GM04504 (cell line): ENCODE measurements at regions not wholly inside any gene's neighbourhood (a gene's known extent, or its start where the extent isn't known, plus 50 kb on each side); places are given as distances from the start of the nearest gene placed in this dataset.

ENCODE experiments used
- DNase-seq: peaks from one replicate; pipeline ENCODE4 v3.0.0-alpha.2; 2012; ENCODE audit warnings: low read depth

DNA sequence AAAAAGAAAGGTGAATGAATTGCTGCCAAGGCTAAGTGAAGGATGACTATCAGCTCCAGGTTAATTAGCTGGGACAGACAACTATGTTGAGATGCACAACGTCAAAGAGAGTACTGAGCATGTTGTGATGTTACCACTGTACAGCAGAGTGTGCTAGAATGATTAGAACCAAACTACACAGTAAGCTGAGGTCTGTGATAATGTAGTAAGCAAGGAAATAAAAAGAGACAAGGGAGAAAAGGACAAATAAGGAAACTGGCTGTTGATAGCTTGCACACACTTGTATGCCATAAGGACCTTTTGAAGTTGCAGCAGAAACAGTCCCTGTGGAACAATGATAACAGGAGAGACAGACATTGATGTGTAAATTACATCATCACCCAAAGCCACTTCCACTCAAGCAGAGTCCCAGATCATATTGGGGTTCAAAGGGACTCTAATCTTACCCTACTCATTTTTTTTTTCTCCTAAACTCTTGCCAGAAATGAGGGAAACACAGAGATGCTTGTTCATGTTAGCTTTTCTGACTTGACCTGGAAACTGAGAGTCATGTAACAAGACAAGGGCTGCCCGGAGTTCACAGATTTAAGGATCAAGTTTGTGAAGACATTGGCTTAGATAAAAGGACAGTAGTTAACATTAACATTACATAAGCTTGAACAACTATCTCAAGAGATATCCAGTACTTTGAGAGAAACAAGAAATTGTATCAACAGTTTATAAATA lies 189.9 kb downstream of the CENPW start:
- DNase-seq: no peak

- DNase-seq: no peak
These were observed 190.9 kb downstream of the CENPW start for GRCh38 chr6:126530775-126531174.

DNA sequence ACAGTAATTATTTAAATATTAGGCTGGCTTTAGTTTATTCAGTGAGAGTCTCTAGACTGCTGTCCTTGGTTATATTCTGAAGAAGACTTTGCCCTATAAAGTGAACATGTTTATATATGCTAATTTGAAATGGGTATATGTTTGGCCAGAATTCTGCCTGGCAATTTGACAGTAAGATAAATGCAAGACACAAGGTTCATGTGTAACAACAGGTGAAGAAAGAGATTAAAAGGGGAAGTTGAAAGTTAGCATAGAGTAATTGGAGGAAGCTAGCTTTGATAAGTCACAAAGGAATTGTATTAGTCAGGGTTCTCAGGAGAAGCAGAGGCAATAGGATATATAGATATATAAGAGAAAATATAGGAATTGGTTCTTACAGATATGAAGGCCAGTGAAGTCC lies 191.4 kb downstream of the CENPW start:
- DNase-seq: no peak

DNA sequence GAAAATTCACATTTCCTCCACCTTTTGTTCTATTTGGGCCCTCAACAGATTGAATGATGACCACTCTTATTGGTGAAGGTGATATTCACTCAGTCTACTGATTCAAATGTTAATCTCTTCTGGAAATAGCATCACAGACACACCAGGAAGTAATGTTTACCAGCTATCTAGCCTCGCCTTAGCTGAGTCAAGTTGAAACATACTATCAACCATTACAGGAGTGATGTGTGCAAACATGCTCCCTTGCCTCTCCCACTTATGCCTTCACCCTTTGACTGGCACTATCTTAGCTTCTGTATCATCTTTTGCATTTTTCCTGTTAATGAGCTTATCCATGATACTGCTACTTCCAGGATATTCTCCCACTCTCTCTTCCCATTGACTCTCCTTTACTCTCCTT lies 191.9 kb downstream of the CENPW start:
- DNase-seq: no peak

GRCh38 chr6:126534401-126534800 lies 194.5 kb downstream of the CENPW start:
- DNase-seq: no peak

GRCh38 chr6:126535138-126535537 lies 195.2 kb downstream of the CENPW start:
- DNase-seq: no peak

DNA sequence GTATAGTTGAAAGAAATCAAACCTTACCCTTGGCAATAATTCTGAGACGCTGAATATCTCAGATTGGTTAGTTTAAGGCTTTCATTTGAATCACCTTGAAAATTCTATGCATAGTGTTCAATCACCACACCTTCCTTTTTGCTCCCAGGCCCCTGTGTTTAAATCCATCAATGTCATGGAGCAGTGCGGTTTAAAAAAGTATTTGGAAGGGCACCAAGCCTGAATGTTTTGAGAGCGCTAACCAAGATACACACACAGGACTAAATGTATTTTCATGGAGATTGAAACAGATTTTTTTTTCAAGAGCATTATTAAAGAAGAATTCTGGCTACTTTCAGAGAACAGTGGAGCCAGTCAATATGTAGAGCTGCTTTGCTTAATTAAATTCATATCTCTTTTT lies 195.7 kb downstream of the CENPW start:
- DNase-seq: no peak

GRCh38 chr6:126537061-126537816 lies 197.3 kb downstream of the CENPW start:
- DNase-seq: no peak

DNA sequence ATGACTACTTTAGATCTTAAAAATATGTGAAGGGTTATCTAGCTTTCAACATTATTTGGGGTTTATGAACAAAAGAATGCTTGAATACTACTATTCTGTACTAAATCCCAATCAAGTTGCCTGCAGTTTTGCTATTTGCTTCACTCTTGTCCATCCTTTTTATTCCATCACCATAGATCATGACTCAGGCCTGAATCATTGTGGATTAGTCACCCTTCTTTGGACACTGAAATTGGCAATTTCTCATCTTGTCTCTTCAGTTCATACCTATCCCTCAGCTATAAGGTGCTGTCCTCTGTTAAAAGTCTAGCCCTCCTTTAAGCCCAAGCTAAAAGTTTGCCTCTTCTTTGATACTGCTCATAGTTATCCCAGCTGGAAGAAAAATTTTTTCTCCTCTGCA lies 199.1 kb downstream of the CENPW start:
- peak; percentile 37 for DNase-seq

DNA sequence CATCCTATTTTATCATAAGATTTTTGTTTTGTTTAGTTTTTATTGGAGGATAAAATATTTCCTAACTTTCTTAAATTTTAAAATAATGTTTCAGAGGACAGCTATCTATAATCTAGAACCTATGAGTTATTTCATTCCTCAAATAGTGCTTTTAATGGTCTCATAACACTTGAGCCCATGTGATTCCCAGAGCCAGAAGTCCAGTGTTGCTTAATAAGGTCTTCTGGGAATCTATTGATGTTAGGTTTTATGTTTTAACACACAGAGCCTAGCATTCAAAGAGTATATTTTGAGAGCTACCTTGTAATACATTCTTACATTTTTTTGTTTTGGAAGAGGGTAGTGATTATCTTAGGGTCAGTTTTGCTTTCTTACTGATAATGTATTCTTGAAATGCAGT lies 200.2 kb downstream of the CENPW start:
- DNase-seq: no peak

- DNase-seq: no peak
These were observed 202.0 kb downstream of the CENPW start for GRCh38 chr6:126541806-126542491.

DNA sequence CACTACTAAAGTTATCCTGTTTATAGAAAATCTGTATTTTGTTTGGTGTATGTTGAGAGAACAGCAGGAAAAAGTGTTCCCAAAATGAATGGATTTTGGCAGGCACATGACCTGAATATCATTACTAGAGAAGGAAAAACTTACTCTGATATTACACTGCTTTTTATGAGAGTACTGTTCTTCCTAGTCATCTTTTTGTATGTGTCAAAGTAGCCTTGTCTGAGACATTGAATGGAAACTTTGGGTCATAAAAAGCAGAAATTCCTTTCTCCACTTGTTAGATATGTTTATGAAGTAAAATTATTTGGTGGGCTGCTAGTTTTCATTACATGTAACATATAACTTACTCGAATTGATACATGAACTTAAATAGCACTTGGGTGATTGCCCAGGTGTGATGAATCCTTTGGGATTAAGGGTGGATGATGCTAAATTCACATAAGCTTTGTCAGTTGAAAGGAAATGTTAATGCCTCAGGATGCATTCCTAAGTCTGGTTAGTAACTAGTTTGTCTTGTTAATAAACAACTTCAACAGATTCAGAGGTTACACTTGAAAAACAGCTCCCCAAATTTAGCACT lies 206.7 kb downstream of the CENPW start:
- DNase-seq: peak; percentile 7

DNA sequence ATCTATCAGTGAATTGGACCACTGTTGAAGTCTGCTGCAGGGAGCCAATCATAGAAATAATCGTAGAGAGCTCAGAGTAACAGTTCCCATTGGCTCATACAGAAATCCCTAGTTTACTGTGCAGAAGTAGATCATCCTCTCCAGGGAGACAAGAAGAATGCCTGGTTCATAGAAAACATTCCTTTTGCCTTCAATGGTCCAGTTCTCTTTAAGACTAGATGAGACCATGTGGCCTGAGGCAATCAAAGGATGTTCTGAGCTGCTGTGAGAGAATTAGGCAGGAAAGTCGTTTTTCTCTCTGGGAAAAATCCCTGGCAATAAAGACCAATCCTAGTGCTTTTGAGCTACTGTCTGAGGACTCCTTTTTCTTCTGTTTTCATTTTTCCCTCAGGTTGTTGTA lies 208.4 kb downstream of the CENPW start:
- peak; percentile 3 for DNase-seq

DNA sequence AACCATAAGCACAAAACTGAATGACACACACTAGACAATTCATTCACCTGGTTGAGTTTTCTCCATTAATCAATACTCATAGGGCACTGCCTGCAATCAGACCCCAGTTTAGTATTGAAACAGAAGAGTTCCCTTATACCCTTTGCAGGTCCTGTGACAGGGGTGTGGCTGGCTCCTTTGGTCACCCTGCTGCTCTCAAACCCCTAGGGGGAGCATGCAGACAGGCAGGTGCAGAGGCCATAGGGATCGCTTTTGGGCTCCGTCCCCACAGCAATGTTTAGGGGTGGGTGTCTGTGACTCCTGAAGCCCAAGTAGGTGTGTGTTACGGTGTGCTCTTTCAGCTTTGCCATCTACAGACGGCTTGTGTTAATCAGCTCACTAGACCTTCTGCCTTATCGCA lies 210.4 kb downstream of the CENPW start:
- no peak for DNase-seq

- no peak for DNase-seq
These were observed 211.9 kb downstream of the CENPW start for GRCh38 chr6:126551832-126552231.

GRCh38 chr6:126553854-126554253 lies 213.9 kb downstream of the CENPW start:
- DNase-seq: peak; percentile 12

DNA sequence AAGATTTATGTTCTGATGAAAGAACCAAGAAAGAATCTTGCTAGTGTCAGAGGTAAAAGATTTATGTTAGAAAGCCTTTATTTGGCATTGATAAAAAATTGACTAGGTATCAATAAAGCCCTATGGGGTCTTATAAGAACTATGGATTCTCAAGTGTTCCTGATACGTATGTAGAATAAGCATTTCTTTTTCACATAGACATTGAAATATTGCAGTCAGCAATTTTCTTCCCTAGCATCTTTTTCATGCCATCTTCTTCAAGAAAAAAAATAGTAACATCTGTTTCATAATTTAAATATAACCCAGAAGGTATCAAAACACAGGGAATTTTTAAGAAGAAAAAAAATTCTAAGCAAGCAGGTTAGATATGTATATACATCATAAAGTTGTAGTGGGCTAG lies 230.6 kb downstream of the CENPW start:
- DNase-seq: no peak

- DNase-seq: no peak
These were observed 234.4 kb downstream of the CENPW start for GRCh38 chr6:126574301-126574700.

DNA sequence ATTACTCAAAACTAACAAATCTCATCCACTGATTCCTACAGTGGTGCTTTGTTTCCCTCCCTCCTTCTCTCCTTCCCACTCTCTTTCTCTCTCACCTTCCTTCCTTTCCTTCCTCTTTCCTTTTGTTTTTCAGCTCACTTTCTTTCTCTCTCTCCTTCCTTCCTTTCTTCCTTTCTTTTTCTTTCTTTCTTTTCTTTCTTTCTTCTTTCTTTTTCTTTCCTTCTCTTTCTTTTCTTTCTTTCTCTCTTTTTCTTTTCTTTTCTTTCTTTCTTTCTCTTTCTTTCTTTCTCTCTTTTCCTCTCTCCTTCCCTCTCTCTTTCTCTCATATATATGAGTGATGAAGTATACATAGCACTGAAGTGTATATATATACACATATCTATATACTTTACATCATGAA lies 241.4 kb downstream of the CENPW start:
- DNase-seq: no peak

GRCh38 chr6:126600258-126600916 lies 260.5 kb downstream of the CENPW start:
- DNase-seq: no peak

GRCh38 chr6:126603410-126603809 lies 263.5 kb downstream of the CENPW start:
- DNase-seq: no peak

- no peak for DNase-seq
These were observed 265.2 kb downstream of the CENPW start for GRCh38 chr6:126605089-126605488.
